H1 (cell line): ENCODE measurements at regions not wholly inside any gene's neighbourhood (a gene's known extent, or its start where the extent isn't known, plus 50 kb on each side); places are given as distances from the start of the nearest gene placed in this dataset.

Experiments used
- CTCF ChIA-PET: fragments of 300-600 bp; sonication (Branson Sonifier 250); formaldehyde crosslinking; loops from one replicate; lab custom pipeline; 2021; ENCODE audit not compliant: partially characterized antibody; lab: Charles Lee
- POLR2A ChIA-PET: fragments of 300-600 bp; sonication (Branson Sonifier 250); formaldehyde crosslinking; loops from one replicate; lab custom pipeline; 2021; ENCODE audit warnings: inconsistent platforms; ENCODE audit not compliant: partially characterized antibody; lab: Charles Lee
- DNase-seq, 2 experiments: peaks; one replicate each; pipeline versions ENCODE4 v3.0.0 to v3.0.0-alpha.2; 2010 to 2022; ENCODE audit warnings: low spot score in 2 of 2, low read depth in 1 of 2, mixed read lengths in 1 of 2
- FAIRE-seq: peaks from 2 replicates; lab custom pipeline; 2011; peaks lifted over from hg19 to GRCh38; lab: Jason Lieb, UNC
- H2AFZ ChIP-seq: 2 replicates; pipeline ENCODE4 v1.8.1; 2012; ENCODE audit warnings: low read length, inconsistent platforms
- H2AK5ac ChIP-seq: 2 replicates; pipeline ENCODE4 v1.6.1; 2013; ENCODE audit warnings: low read depth, low read length
- H2BK120ac ChIP-seq: replicated peaks from 2 replicates; pipeline ENCODE3; 2013; ENCODE audit warnings: low read depth, low read length, inconsistent platforms
- H2BK12ac ChIP-seq: 2 replicates; pipeline ENCODE4 v1.6.1; 2013; ENCODE audit warnings: low read depth, low read length
- H2BK15ac ChIP-seq: 2 replicates; pipeline ENCODE4 v1.6.1; 2013; ENCODE audit warnings: low read length
- H2BK20ac ChIP-seq: 2 replicates; pipeline ENCODE4 v1.6.1; 2013; ENCODE audit warnings: low read length
- H2BK5ac ChIP-seq: 2 replicates; pipeline ENCODE4 v1.6.1; 2013; ENCODE audit warnings: low read depth, low read length
- H3K14ac ChIP-seq: 2 replicates; pipeline ENCODE4 v1.6.1; 2013; ENCODE audit warnings: inconsistent platforms; ENCODE audit not compliant: insufficient read length
- H3K18ac ChIP-seq: 2 replicates; pipeline ENCODE4 v1.6.1; 2013; ENCODE audit warnings: low read length; ENCODE audit errors: extremely low read depth
- H3K23ac ChIP-seq: 2 replicates; pipeline ENCODE4 v1.6.1; 2013; ENCODE audit warnings: inconsistent platforms; ENCODE audit not compliant: insufficient read length
- H3K23me2 ChIP-seq: 2 replicates; pipeline ENCODE4 v1.6.1; 2013; ENCODE audit warnings: low read depth, low read length
- H3K27ac ChIP-seq: 2 replicates; pipeline ENCODE4 v1.6.1; 2011; ENCODE audit warnings: low read depth, low read length, inconsistent platforms
- H3K27me3 ChIP-seq, 4 experiments: replicated peaks in 1 of 4; 1 replicate in 1 of 4; 2 replicates in 3 of 4; pipeline versions ENCODE4 v1.6.1 to v1.8.1; 2011 to 2013; ENCODE audit warnings: low read length in 3 of 4, mild to moderate bottlenecking in 3 of 4, inconsistent platforms in 2 of 4, mixed read lengths in 2 of 4, moderate library complexity in 1 of 4; ENCODE audit not compliant: control insufficient read depth in 3 of 4, insufficient read depth in 3 of 4; ENCODE audit errors: extremely low read depth in 1 of 4
- H3K36me3 ChIP-seq, 4 experiments: 2 replicates each; pipeline versions ENCODE4 v1.6.1 to v1.8.1; 2011 to 2013; ENCODE audit warnings: mild to moderate bottlenecking in 4 of 4, low read length in 3 of 4, moderate library complexity in 2 of 4, control low read depth in 1 of 4, inconsistent platforms in 1 of 4; ENCODE audit not compliant: insufficient read depth in 4 of 4, control insufficient read depth in 2 of 4
- H3K4ac ChIP-seq: replicated peaks from 2 replicates; pipeline ENCODE3; 2013; ENCODE audit warnings: low read length, low read depth, mixed read lengths, inconsistent platforms; ENCODE audit not compliant: insufficient read length
- H3K4me1 ChIP-seq, 4 experiments: replicated peaks in 1 of 4; 1 replicate in 1 of 4; 2 replicates in 3 of 4; pipeline versions ENCODE4 v1.6.1 to v1.8.1; 2011 to 2013; ENCODE audit warnings: low read length in 3 of 4, inconsistent platforms in 2 of 4, mixed read lengths in 1 of 4; ENCODE audit not compliant: insufficient read depth in 4 of 4, control insufficient read depth in 3 of 4
- H3K4me2 ChIP-seq, 2 experiments: 2 replicates each; pipeline versions ENCODE4 v1.6.1 to v1.8.1; 2011 to 2013; ENCODE audit warnings: low read depth in 2 of 2, low read length in 2 of 2, control low read depth in 1 of 2, inconsistent platforms in 1 of 2, mild to moderate bottlenecking in 1 of 2; ENCODE audit not compliant: insufficient read depth in 1 of 2
- H3K4me3 ChIP-seq, 4 experiments: fragments of 200-600, 300-600 bp in 1 of 4; sonication (generic), shearing (Covaris generic), sonication (Bioruptor Twin) in 1 of 4; 2 replicates each; pipeline versions ENCODE4 v1.5.1 to v1.8.1; 2011 to 2016; ENCODE audit warnings: low read length in 4 of 4, low read depth in 3 of 4, control low read depth in 2 of 4, inconsistent platforms in 2 of 4, mild to moderate bottlenecking in 2 of 4, mixed read lengths in 1 of 4, moderate library complexity in 1 of 4; ENCODE audit not compliant: insufficient read depth in 2 of 4; ENCODE audit errors: extremely low read depth in 1 of 4
- H3K56ac ChIP-seq: replicated peaks from 2 replicates; pipeline ENCODE3; 2013; ENCODE audit warnings: low read depth, mild to moderate bottlenecking, mixed read lengths, low read length, inconsistent platforms; ENCODE audit not compliant: insufficient read length
- H3K79me1 ChIP-seq: 2 replicates; pipeline ENCODE4 v1.6.1; 2013; ENCODE audit warnings: low read depth, low read length, control low read depth
- H3K79me2 ChIP-seq, 2 experiments: 2 replicates each; pipeline versions ENCODE4 v1.6.1 to v1.8.1; 2012 to 2013; ENCODE audit warnings: low read length in 2 of 2, mild to moderate bottlenecking in 2 of 2, inconsistent platforms in 1 of 2; ENCODE audit not compliant: insufficient read depth in 2 of 2, control insufficient read depth in 1 of 2
- H3K9ac ChIP-seq, 4 experiments: replicated peaks in 1 of 4; 1 replicate in 1 of 4; 2 replicates in 3 of 4; pipeline versions ENCODE4 v1.6.1 to v1.8.1; 2011 to 2013; ENCODE audit warnings: low read depth in 3 of 4, low read length in 3 of 4, control low read depth in 2 of 4, mild to moderate bottlenecking in 2 of 4, moderate library complexity in 2 of 4, inconsistent platforms in 1 of 4; ENCODE audit errors: extremely low read depth in 1 of 4
- H3K9me3 ChIP-seq, 2 experiments: 2 replicates each; pipeline versions ENCODE4 v1.6.1 to v1.8.1; 2012 to 2013; ENCODE audit warnings: mild to moderate bottlenecking in 2 of 2, moderate library complexity in 2 of 2, control low read depth in 1 of 2, inconsistent platforms in 1 of 2, low read depth in 1 of 2, low read length in 1 of 2, mixed read lengths in 1 of 2; ENCODE audit not compliant: insufficient read depth in 2 of 2
- H4K20me1 ChIP-seq, 2 experiments: replicated peaks in 1 of 2; 2 replicates each; pipeline versions ENCODE3 to v1.8.1; 2011 to 2013; ENCODE audit warnings: inconsistent platforms in 2 of 2, low read length in 2 of 2, mild to moderate bottlenecking in 1 of 2; ENCODE audit not compliant: insufficient read depth in 2 of 2, control insufficient read depth in 1 of 2
- H4K5ac ChIP-seq: 2 replicates; pipeline ENCODE4 v1.6.1; 2013; ENCODE audit warnings: low read length, low read depth, mixed read lengths, inconsistent platforms; ENCODE audit not compliant: insufficient read length
- H4K8ac ChIP-seq: 2 replicates; pipeline ENCODE4 v1.8.0; 2013; ENCODE audit warnings: mild to moderate bottlenecking, moderate library complexity, low read length, inconsistent platforms; ENCODE audit not compliant: insufficient read depth; ENCODE audit errors: extremely low read depth
- H4K91ac ChIP-seq: replicated peaks from 2 replicates; pipeline ENCODE3; 2013; ENCODE audit warnings: low read length, mixed read lengths, inconsistent platforms; ENCODE audit not compliant: insufficient read length
- BACH1 ChIP-seq: IDR thresholded peaks from 2 replicates; pipeline ENCODE4 v1.6.1; 2012; ENCODE audit warnings: low read length, improper control_type of control experiment
- CBX8 ChIP-seq: fragments of 300-800, 300-1000 bp; sonication (generic); IDR thresholded peaks from 2 replicates; pipeline ENCODE4 v1.7.1; 2016; ENCODE audit warnings: low read depth, low read length, borderline replicate concordance
- CTCF ChIP-seq, 3 experiments: IDR thresholded peaks; 1 replicate in 2 of 3; 2 replicates in 1 of 3; pipeline versions ENCODE4 v1.5.1 to v1.6.1; 2011; ENCODE audit warnings: low read length in 3 of 3, mild to moderate bottlenecking in 3 of 3, inconsistent platforms in 2 of 3, low read depth in 1 of 3, moderate library complexity in 1 of 3; ENCODE audit not compliant: insufficient read depth in 1 of 3; ENCODE audit errors: control extremely low read depth in 1 of 3
- EZH2 ChIP-seq: fragments of 200-600 bp; sonication (generic); IDR thresholded peaks from 2 replicates; pipeline ENCODE4 v1.7.1; 2012; ENCODE audit warnings: low read depth, mild to moderate bottlenecking, moderate library complexity, low read length, inconsistent platforms; ENCODE audit not compliant: severe bottlenecking
- KDM1A ChIP-seq: fragments of 200-600, 300-600 bp; sonication (generic); IDR thresholded peaks from 2 replicates; pipeline ENCODE4 v1.7.1; 2016; ENCODE audit warnings: mild to moderate bottlenecking, low read length, borderline replicate concordance
- KDM4A ChIP-seq: IDR thresholded peaks from one replicate; pipeline ENCODE4 v1.7.1; 2012; ENCODE audit warnings: low read depth, mild to moderate bottlenecking, moderate library complexity, low read length, inconsistent platforms; ENCODE audit not compliant: severe bottlenecking
- POLR2A ChIP-seq, 2 experiments: IDR thresholded peaks; 1 replicate in 1 of 2; 2 replicates in 1 of 2; pipeline ENCODE4 v1.6.1; 2011; ENCODE audit warnings: low read depth in 2 of 2, low read length in 2 of 2, mild to moderate bottlenecking in 2 of 2; ENCODE audit errors: control extremely low read depth in 1 of 2
- POLR2AphosphoS5 ChIP-seq: IDR thresholded peaks from 2 replicates; pipeline ENCODE4 v1.6.1; 2011; ENCODE audit warnings: low read depth, low read length
- SAP30 ChIP-seq: fragments of 300-600 bp; sonication (generic); IDR thresholded peaks from 2 replicates; pipeline ENCODE4 v1.7.1; 2012; ENCODE audit warnings: low read length, moderate library complexity, mild to moderate bottlenecking, inconsistent platforms; ENCODE audit not compliant: insufficient read depth, insufficient replicate concordance
- SIN3A ChIP-seq, 2 experiments: IDR thresholded peaks in 1 of 2; conservative IDR thresholded peaks in 1 of 2; 2 replicates each; pipeline ENCODE4 v1.6.1; 2011 to 2012; ENCODE audit warnings: low read length in 2 of 2, improper control_type of control experiment in 1 of 2, low read depth in 1 of 2, mild to moderate bottlenecking in 1 of 2
- SP2 ChIP-seq: IDR thresholded peaks from 2 replicates; pipeline ENCODE4 v1.6.1; 2012; ENCODE audit warnings: mild to moderate bottlenecking, low read length, inconsistent platforms
- TAF1 ChIP-seq: IDR thresholded peaks from 2 replicates; pipeline ENCODE4 v1.6.1; 2011; ENCODE audit warnings: mild to moderate bottlenecking, low read depth, low read length
- YY1 ChIP-seq: IDR thresholded peaks from 2 replicates; pipeline ENCODE4 v1.6.1; 2011; ENCODE audit warnings: low read depth, mild to moderate bottlenecking, low read length
- WGBS, 2 experiments: shearing (Covaris generic) in 1 of 2; methylation state at CpG; one replicate each; pipeline versions ENCODE4 v1.1.6 to v1.1.7; 2013 to 2015; ENCODE audit warnings: low lambda C conversion rate in 2 of 2, mixed read lengths in 2 of 2, inconsistent platforms in 1 of 2, low coverage in 1 of 2, missing lambda C conversion rate in 1 of 2; ENCODE audit not compliant: insufficient replicate concordance in 2 of 2, insufficient coverage in 1 of 2, insufficient read length in 1 of 2; ENCODE audit errors: extremely low coverage in 1 of 2, missing lambda C conversion rate in 1 of 2; 5-methylcytosine and 5-hydroxymethylcytosine counted together

GRCh38 chr10:78537018-78537417 lies 503.4 kb downstream of the RPS24 start:
- H4K8ac ChIP-seq, result no peak overlapping the region
- H2BK120ac ChIP-seq, result no peak overlapping the region
- H3K4ac ChIP-seq, result no peak overlapping the region
- H2BK5ac ChIP-seq, result no peak overlapping the region
- no peak overlapping the region for H3K18ac ChIP-seq
- no peaks in the 10 kb centered on the region for H4K20me1 ChIP-seq
- H3K4me1 ChIP-seq, result no peaks in the 10 kb centered on the region
- no peak overlapping the region for H2BK12ac ChIP-seq
- H3K27me3 ChIP-seq, result no peaks in the 10 kb centered on the region
- 0 out of 4 replicates have a peak, but pooled peaks cover 0 to under 1% of the 10 kb centered on the region in 2 experiments for H3K9me3 ChIP-seq
- DNase-seq, result no peak
- no peak overlapping the region for H3K23ac ChIP-seq
- no peak overlapping the region for H2BK20ac ChIP-seq
- no peak overlapping the region for H3K27ac ChIP-seq
- no peak overlapping the region for H3K9ac ChIP-seq
- no peak overlapping the region for H3K56ac ChIP-seq
- H2AFZ ChIP-seq, result no peak overlapping the region
- no peaks in the 10 kb centered on the region for H3K36me3 ChIP-seq
- WGBS, 2 experiments, result 89% methylated on average over 5 of the region's 5 CpGs; no CpG with 5 or more reads in 1 of the 2 experiments
- H3K14ac ChIP-seq, result no peak overlapping the region
- H3K23me2 ChIP-seq, result no peaks in the 10 kb centered on the region
- no peak overlapping the region for H2AK5ac ChIP-seq
- no peaks in the 10 kb centered on the region for H3K79me1 ChIP-seq
- H3K4me2 ChIP-seq, result no peak overlapping the region
- H3K4me3 ChIP-seq, result no peak overlapping the region
- H2BK15ac ChIP-seq, result no peak overlapping the region
- ChIA-PET POLR2A (no interaction called here), CTCF (interaction anchor here (0.9 to 1.1 kb wide), 2 partner anchors 12 to 110 kb away, joined by 3 to 4 read pairs; no protein-coding TSS in a partner anchor)
- H4K5ac ChIP-seq, result no peak overlapping the region
- no peak for FAIRE-seq
- no peaks in the 10 kb centered on the region for H3K79me2 ChIP-seq
- H4K91ac ChIP-seq, result no peak overlapping the region
- TF ChIP-seq KDM4A (no peak), CTCF (IDR thresholded peaks at IDR 0.05; ENCODE audit: control extremely low read depth in 1 of 3, insufficient read depth in 1 of 3, low read depth in 1 of 3, low read length in 3 of 3) (no peak), CBX8 (no peak), EZH2 (no peak), BACH1 (no peak), YY1 (no peak), SAP30 (no peak), POLR2AphosphoS5 (no peak), SP2 (no peak), SIN3A (conservative IDR thresholded peaks at IDR 0.05 in 1 of 2, IDR thresholded peaks at IDR 0.05 in 1 of 2; ENCODE audit: low read depth in 1 of 2, low read length in 2 of 2) (no peak), KDM1A (no peak), POLR2A (IDR thresholded peaks at IDR 0.05; ENCODE audit: control extremely low read depth in 1 of 2, low read depth in 2 of 2, low read length in 2 of 2) (no peak), TAF1 (no peak)
